AG08396 (cell line): ENCODE measurements at regions not wholly inside any gene's neighbourhood (a gene's known extent, or its start where the extent isn't known, plus 50 kb on each side); places are given as distances from the start of the nearest gene placed in this dataset.
"Not testable (repeated sequence)": the region's sequence is repeated elsewhere in the genome, so short reads cannot be mapped to it uniquely, and the experiment has no call there.

Source experiments
- DNase-seq: peaks from one replicate; pipeline ENCODE4 v3.0.0; 2012; ENCODE audit warnings: low spot score, mixed read lengths

GRCh38 chr18:11379660-11380059 is 229.7 kb upstream of the SLC35G4 start:
- DNase-seq, result no peak

- DNase-seq, result no peak
These were observed 228.6 kb upstream of the PIEZO2 start for GRCh38 chr18:11377766-11378540.

GRCh38 chr18:11372163-11372562 is 222.8 kb upstream of the PIEZO2 start:
- no peak for DNase-seq

GRCh38 chr18:11369556-11369955 is 220.2 kb upstream of the PIEZO2 start:
- DNase-seq, result no peak

GRCh38 chr18:11368020-11368419 is 218.7 kb upstream of the PIEZO2 start:
- DNase-seq, result no peak

GRCh38 chr18:11367351-11367750 is 218.0 kb upstream of the PIEZO2 start:
- DNase-seq, result no peak

- DNase-seq, result peak; percentile 24
These were observed 217.0 kb upstream of the PIEZO2 start for GRCh38 chr18:11366410-11366809.

GRCh38 chr18:11362856-11363255 is 213.5 kb upstream of the PIEZO2 start:
- DNase-seq, result no peak

- not testable (repeated sequence) for DNase-seq
These were observed 212.5 kb upstream of the PIEZO2 start for GRCh38 chr18:11361862-11362261.

GRCh38 chr18:11357678-11358077 is 208.3 kb upstream of the PIEZO2 start:
- DNase-seq, result no peak

- DNase-seq, result not testable (repeated sequence)
These were observed 195.2 kb upstream of the PIEZO2 start for GRCh38 chr18:11344576-11344975.

- no peak for DNase-seq
These were observed 193.7 kb upstream of the PIEZO2 start for GRCh38 chr18:11343096-11343495.

- not testable (repeated sequence) for DNase-seq
These were observed 192.7 kb upstream of the PIEZO2 start for GRCh38 chr18:11342115-11342514.

- DNase-seq, result no peak
These were observed 189.9 kb upstream of the PIEZO2 start for GRCh38 chr18:11339188-11339775.

- no peak for DNase-seq
These were observed 186.9 kb upstream of the PIEZO2 start for GRCh38 chr18:11336241-11336640.

GRCh38 chr18:11327391-11328009 is 178.1 kb upstream of the PIEZO2 start:
- DNase-seq, result no peak

GRCh38 chr18:11324956-11325882 is 175.8 kb upstream of the PIEZO2 start:
- DNase-seq, result peak; percentile 43

GRCh38 chr18:11324510-11324909 is 175.1 kb upstream of the PIEZO2 start:
- no peak for DNase-seq

GRCh38 chr18:11323359-11323819 is 174.0 kb upstream of the PIEZO2 start:
- DNase-seq, result no peak

- no peak for DNase-seq
These were observed 173.3 kb upstream of the PIEZO2 start for GRCh38 chr18:11322716-11323115.

- DNase-seq, result no peak
These were observed 172.6 kb upstream of the PIEZO2 start for GRCh38 chr18:11322006-11322405.

GRCh38 chr18:11320986-11321385 is 171.6 kb upstream of the PIEZO2 start:
- DNase-seq, result peak; percentile 22
